Activated CD4-positive, alpha-beta T cell treated with anti-CD3 and anti-CD28 coated beads, Interleukin-2, amount 50 U/mL, for 4 hours (primary cell): ENCODE measurements at regions not wholly inside any gene's neighbourhood (a gene's known extent, or its start where the extent isn't known, plus 50 kb on each side); places are given as distances from the start of the nearest gene placed in this dataset.
"Not testable (repeated sequence)": the region's sequence is repeated elsewhere in the genome, so short reads cannot be mapped to it uniquely, and the experiment has no call there.

ENCODE experiments used
- DNase-seq, 2 experiments: peaks; one replicate each; pipeline ENCODE4 v3.0.0-alpha.2; 2020

DNA sequence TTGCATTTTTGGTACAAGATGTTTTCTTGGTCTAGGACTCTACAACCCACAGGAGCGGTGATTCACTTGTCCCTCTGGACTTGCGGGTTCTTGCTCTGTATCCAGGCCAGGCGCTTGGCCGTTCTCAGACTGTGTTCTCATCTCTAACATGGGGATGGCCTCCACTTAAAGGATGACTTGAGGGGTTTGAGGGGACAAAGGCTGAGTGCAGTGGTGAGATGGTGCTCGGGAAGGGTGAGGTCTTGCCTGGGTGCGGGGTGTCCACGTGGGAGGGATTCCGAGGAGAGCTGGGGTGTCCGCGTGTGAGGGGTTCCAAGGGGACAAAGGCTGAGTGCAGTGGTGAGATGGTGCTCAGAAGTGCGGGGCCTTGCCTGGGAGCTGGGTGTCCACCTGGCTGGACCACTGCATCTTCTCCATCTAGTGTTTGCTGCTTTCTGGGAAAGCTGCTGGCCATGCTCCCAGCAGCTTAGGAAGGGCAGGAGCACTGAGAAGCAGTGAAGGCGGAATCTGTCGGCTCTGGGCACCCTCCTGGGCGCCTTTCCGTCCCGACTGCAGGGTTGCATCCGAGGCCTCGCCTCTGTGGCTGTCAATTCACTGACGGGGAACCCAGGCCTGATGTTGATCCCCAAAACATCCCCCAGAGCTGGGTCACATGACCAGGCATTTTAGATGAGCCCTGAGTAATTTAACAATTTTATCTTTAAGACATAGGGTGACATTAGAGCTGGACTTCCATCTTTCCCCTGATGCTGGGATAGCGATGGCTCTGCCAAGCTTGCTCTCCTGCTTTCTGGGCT, 280.5 kb upstream of the IRX4 start:
- no peak for DNase-seq

DNA sequence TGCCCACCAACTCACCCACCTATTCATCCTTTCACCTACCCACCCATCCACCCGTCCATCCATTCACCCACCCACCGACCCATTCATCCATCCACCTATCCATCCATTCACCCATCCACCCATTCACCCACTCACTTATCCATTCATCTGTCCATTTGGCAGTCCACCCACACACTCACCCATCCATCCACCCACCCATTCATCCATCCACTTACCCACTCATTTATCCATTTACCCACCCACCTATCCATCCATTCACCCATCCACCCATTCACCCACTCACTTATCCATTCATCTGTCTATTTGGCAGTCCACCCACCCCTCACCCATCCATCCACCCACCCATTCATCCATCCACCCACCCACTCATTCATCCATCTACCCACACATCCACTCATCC, 278.1 kb upstream of the IRX4 start:
- no peak for DNase-seq

DNA sequence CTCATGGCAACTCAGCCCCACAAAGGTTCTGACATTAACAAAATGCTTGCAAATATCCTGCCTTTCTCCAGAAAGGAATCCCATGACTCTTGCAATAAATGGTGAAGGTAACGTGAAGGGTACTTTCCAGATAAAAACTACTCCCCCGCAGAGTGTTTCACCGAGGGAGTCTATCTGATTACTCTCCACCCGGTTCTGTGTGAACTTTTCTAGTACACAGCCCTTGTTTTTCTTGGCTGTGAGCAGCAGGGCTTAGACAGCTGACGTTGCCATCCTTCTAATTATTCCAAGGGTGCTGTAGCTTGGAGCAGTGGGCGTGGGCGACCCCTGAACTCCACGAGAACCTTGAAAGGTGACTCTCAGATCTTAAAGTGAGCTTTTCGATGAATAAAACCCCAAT, 276.0 kb upstream of the IRX4 start:
- DNase-seq: no peak

DNA sequence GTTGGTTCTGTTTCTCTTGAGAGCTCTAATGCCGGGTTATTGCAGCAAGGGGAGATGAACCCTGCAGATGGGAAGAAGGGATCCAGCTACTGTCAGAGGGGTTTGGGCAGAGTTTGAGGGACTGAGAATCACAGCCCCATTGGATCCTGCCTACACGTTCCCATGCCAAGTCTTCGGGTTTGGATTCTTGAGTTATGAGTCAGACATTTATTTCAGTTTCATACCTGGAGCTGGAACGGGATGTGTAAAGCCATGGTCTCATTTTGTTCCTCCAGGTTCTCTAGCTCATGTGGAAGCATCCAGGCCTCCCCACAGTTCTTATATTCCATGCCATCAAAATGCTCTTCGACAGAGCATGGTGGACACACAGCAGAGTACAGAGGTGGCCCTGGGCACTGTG, 275.4 kb upstream of the IRX4 start:
- no peak for DNase-seq

DNA sequence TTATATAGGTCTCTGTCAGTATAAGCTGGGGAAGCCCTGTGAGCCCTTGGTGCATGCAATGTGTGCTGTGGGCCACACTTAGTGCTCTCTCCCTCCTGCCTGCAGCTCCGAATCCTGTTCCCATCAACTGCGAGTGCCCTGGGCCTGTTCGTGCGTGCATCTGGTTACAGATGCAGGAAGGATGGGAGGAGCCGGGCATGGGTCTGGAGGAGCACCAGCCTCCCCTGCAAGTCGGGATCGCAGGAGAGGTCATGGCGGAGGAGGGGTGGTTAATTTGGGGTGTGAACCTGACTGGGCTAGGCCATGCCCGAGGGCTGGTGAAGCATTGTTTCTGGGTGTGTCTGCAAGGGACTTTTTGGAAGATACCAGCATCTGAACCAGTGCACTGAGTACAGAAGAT, 274.6 kb upstream of the IRX4 start:
- no peak for DNase-seq

DNA sequence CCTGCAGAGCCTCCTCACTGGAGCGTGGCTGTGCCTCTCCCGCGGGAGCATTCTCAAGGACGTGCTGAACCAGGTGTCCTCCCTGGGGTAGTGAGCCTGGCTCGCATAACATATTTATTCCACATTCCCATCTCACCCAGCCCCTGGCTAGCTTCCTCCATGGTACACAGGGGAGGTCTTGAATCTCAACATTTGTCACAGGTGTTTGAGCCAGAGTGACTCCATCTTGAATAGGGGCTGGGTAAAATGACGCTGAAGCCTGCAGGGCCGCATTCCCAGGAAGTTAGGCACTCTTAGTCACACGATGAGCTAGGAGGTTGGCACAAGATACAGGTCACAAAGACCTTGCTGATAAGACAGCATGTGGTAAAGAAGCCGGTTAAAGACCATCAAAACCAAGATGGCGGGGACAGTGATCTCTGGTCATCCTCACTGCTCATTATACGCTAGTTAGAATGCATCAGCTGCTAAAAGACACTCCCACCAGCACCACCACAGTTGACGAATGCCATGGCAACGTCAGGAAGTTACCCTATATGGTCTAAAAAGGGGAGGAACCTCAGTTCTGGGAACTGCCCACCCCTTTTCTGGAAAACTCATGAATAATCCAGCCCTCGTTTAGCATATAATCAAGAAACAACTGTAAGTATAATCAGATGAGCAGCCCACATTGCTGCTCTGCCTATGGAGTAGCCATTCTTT, 273.8 kb upstream of the IRX4 start:
- DNase-seq: no peak

DNA sequence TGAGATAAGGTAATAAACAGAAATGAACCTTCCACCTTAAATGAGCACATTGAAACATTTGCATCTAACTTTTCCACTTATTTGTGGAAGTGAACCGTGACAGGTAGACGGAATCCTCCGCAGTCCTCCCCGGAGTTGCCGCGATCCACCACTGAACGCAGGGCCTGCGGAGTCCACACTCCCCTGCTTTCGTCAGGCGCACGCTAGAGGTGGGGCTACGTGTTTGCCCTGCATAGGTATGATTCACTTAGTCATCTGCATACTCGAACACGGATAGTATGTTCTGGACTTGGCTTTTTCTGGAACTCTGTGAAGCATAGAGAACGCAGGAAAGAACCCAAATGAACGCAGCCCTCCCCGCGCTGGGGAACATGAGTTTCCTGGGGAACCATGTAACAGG, 272.8 kb upstream of the IRX4 start:
- no peak for DNase-seq

DNA sequence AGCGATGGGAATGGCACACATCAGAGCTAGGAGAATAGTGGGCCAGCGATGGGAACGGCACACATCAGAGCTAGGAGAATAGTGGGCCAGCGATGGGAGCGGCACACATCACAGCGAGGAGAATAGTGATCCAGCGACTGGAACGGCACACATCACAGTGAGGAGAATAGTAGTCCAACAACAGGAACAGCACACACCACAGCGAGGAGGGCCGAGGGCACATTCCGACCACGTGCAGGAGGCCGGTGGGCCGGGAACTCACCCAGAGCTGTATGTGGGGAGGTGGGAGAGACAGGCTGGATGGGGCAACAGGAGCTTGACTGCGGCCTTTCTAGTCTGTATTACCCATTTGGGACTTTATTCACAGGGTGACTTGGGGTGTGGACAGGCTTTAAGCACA, 271.1 kb upstream of the IRX4 start:
- DNase-seq: no peak

DNA sequence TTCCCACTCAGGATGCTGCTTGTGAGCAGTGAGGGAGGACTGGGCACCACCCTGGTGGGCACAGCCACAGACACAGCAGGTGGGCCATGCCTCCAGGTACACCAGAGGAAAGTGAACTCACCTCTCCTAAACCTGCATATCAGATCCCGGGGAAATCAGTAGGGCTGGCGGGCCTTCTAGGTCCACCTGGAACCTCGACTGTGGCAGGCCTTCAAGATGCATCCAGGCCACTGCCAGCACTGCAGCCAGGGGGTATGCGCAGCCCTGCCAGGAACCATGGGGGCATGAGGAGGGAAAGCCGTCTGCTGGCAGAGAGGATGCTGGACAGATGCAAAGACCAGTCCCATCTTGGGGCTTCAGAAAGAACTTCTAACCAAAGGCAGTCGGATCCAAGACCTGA, 270.6 kb upstream of the IRX4 start:
- no peak for DNase-seq

DNA sequence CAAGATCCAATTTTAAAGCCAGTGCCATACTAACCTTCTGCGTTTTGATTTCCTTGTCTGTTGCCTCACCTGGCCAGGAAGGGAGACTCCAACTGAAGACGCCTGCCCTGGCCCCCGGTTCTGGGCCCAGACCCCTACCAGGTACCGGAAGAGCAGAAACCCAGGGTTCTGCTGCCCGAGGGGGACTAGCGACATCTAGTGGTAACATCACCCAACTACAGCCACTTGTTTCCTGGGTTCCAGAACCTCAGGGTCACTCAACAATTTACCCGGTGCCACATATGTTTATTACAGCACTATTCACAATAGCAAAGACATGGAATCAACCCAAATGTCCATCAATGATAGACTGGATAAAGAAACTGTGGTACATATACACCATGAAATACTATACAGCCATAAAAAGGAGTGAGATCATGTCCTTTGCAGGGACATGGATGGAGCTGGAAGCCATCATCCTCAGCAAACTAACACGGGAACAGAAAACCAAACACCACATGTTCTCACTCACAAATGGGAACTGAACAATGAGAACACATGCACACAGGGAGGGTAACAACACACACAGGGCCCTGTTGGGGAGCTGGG, 268.7 kb upstream of the IRX4 start:
- DNase-seq: not testable (repeated sequence)

DNA sequence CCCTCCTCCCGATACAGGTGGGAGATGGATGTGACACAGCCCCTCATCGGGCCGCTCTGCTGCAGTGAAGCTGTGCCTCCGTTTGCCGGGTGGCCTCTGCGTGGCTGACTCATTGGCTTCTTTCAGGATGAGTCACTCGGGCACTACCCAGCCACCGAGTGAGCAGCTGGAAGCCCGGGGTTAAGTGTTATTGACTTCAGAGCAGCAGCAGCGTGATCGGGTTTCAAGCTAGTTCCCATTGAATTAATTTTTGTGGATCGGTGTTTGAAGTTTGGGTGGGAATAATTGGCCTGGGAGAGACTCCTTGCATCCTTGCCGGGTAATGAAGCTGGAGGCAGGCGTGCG, 266.4 kb upstream of the IRX4 start:
- DNase-seq: no peak

DNA sequence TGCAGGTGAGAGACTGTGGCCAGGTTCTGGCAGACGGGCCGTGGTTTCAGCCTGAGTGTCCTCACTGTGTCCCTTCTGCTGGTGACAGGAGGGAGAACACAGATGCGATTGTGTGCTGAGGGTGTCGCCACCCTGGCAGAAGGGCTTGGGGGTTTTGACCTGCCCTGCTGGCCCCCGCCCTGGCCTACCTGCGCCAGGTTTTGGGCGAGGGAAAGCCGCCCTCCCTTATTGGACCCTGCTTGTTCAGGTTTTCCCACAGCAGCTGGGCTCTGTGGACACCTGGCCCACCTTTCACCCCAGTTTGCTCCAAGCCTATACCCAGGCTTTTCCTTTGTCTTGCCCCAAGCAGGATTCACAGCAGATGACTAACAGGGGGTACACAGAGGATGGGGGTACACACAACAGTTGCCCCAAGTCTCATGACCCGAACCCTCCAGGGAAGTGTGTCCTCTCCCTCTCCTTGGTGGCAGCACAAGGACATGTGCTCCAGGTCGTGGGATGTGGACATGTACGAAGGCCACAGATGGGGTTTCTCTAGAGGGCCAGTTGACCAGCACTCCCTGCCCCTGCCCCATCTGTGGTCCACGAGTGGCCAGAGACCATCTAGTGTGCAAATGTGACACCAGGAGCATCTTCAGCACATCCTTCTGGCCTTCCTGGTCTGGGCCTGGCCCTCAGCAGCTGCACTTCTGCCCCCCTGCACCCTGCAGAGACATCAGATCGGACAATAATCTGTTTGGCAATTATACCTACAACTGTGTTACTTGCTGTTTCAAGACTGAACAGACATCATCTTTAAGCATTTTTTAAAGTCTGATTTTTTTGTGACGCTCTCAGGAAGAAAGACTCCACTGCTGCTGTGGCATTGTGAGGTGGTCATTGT, 265.8 kb upstream of the IRX4 start:
- DNase-seq: no peak

DNA sequence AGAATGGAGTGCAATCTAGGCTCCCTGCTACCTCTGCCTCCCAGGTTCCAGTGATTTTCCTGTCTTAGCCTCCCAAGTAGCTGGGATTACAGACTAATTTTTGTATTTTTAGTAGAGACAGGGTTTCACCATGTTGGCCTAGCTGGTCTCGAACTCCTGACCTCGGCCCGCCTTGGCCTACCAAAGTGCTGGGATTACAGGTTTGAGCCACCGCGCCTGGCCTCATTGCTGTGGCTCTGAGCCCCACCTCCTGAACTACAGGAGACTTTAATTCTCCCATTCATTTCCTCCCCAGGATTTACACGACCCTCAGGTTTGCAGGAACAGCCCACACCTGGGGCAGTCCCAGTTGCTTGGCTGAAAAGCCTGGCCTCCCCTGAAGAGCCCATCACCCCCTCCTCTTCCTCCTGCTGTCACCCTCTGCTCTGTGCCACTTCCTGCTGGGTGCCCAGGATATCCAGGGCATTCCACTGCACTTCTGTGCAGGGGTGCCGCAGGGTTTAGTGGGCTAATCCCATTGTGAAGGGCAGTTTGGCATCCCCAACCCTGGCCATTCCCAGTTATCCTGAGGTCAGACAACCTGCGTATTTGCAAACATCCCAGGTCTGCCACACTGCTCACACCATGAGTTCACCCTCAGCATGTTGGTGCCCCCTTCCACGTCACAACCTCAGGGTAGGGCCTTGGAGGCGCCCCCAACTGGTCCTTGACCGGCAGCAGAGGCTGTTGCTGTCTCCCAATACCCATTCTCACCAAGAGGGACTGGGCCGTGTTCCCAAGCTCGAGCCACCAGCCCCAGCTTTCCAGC, 265.0 kb upstream of the IRX4 start:
- no peak for DNase-seq

DNA sequence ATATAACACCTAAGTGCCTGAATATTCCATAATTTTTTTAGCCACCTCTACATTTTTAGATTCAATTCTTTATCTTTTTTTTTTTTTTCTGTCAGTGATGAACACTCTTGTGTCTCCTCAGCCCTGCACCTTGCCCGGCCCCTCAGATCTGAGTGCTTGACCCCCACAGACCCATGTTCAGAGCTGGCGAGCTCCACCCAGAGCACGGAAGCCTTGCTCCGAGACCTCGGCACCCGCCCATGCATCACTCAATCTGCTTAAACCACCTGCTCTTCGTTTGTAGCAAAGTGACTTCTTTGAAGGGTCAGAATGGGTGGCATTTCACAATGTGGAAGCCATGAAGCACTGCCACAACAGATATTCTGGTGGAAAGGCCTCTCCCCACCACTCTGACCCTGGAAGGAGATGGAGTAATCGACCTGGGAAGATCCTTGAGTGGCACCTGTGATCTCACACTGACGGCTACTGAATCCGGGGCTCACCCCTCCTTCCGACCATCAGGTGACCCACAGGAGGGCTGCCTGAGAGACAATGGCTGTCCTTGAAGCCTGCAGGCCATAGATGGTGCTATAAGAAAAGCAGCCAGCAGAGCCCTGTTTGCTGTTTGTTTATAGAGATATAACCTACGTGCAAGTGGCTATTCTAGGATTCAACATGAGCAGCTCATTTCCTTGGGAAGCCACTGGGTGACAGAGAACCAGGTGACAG, 261.1 kb upstream of the IRX4 start:
- DNase-seq: no peak

DNA sequence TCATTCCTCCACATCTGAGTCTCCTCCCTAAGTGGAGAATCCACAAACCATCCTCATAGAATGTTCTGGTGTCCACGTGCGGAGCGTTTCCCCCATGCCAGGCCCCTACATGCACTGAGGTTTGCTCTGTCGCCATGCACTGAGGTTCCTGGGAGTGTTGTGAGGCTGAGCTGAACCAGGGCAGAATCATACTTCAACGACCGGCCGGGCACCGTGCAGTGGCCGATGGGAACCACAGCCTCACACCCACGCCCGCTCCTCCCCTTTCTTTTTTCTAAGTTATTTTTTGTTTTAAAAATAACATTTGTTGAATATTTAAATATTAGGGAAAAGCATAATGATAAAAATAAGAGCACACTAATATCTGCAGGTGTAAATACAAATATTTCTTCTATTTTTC, 260.4 kb upstream of the IRX4 start:
- DNase-seq: no peak

DNA sequence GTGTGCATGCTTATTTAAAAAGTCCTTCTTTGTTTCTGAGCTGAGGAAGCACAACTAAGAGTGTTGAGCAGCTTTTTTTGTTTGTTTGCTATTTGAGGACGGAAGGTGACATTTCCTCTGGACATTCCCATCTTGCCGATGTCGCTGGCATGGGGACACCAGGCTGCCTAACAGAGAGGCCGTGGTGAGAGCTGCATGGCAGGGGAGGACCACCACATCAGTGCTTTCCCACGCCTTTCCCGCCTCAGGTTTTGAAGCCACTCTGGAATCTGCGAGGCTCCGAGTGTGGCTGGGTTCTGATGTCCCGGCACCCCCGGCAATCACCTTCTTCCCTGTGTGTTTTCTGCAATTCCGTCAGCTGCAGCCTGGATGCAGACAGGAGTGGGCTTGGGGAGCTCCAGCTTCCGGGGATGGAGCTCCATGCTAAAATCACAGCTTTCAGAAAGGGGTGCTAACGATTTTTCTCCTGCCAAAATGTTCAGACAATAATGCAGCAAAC, 259.8 kb upstream of the IRX4 start:
- no peak for DNase-seq

DNA sequence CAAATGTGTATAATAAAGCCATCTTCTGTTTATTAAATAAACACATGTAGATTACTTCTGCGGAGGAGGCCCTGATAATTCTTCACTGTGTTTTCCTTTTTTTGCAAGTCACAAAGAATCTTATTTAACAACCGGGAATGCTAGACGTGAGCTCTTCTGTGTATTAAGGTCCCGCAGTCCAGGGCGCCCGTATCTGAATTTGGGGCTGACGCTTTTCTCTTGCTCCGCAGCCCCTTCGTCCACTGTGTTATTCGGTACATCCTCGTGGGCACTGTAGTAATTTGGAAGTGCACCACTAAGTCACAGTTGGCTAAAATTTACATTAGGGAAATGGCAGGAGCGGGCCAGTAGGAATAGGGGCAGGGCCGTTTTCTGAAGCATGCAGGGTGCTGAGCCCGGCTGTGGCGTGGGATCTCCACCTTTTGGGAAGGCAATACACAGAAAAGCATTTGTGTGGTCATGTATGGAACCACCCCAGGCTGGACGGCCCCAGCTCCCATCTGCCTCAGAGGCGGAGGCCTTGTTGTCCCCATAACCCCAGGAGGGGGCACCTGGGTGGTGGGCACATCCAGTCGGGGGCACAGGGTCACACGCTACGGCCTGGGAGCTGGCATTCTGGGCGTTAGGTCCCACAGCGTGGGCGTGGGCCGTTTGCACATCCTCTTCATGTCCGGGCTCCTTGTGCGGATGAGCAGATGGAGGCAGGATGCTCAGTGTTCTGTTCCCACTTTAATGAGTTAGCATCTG, 258.7 kb upstream of the IRX4 start:
- no peak for DNase-seq

DNA sequence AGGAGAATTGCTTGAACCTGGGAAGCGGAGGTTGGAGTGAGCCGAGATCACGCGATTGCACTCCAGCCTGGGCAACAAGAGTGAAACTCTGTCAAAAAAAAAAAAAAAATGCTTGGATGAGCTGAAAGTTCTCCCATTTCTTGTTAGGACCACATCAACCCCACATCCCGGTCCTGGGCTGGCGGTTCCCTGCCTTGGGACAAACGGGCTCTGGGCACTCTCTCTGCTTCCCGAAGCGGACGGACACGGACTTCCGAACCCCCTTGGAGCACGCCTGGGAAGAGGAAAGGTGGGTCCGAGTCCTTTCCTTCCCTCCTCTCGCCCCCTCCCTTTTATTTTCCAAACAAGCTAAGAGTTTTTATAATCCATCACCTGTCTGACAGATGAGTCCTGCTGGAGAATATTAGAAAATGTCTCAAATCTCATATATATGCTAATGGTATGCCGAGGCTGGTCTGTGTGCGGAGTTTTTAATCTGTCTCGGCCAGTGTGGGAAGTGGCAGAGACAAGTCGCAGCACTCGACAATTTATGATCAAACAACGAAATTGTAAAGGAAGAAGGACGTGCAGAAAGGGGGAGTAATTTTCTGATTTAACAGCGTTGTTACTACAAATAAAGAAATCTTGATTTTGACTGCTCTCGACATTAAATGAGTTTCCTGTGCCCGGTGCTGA, 257.9 kb upstream of the IRX4 start:
- no peak for DNase-seq

DNA sequence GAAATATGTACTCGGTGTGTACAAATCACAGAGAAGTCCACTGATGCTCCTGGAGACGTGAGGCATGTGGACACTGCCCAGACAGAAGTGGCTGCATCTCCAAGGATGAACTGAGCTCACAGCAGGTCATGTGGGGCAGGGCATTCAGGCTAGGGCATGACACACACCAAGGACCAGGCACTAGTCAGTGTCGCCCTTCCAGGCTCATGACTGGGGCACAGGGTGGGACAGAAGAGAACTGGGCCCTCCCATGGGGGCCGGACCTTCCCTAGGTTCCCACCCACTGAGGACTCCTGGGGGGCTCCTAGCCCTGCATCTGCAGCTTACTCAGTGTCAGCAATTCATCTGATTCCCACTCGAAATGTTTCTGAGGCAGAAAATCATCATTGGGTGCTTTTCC, 256.8 kb upstream of the IRX4 start:
- DNase-seq: no peak

DNA sequence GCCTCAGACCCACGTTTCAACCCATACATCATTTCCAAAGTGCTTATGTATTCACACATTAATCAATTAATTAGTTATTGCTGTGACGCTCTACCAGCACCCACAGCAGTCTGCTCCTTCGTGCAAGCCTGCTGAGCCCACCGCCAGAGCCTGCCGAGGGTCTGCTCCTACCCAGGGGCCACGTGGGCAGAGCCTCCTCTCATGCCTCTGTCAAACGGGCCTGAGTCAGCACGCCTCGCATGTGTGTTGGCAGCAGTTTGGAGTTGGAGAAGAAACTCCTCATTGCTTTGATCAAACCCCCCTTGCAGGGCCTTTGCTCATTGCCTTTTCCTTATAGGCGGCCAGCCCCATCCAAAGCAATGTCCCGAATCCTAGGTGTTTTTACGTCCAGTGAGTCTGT, 256.2 kb upstream of the IRX4 start:
- DNase-seq: no peak
